Coronary artery (tissue), 2 donors: ENCODE measurements at regions not wholly inside any gene's neighbourhood (a gene's known extent, or its start where the extent isn't known, plus 50 kb on each side); places are given as distances from the start of the nearest gene placed in this dataset.

Experiments used
- DNase-seq: peaks from one replicate; pipeline ENCODE4 v3.0.0-alpha.2; 2017; ENCODE audit warnings: low spot score
- H3K27ac ChIP-seq, 2 donors: fragments of 200-600 bp; sonication (generic); one replicate each; pipeline ENCODE4 v1.5.1; 2016 to 2019
- H3K4me3 ChIP-seq: fragments of 200-600 bp; sonication (generic); 2 replicates; pipeline ENCODE4 v1.5.1; 2016; ENCODE audit warnings: mild to moderate bottlenecking, moderate library complexity
- CTCF ChIP-seq: fragments of 200-600 bp; sonication (generic); IDR thresholded peaks from one replicate; pipeline ENCODE4 v1.5.1; 2019; ENCODE audit warnings: antibody characterized with exemption

DNA sequence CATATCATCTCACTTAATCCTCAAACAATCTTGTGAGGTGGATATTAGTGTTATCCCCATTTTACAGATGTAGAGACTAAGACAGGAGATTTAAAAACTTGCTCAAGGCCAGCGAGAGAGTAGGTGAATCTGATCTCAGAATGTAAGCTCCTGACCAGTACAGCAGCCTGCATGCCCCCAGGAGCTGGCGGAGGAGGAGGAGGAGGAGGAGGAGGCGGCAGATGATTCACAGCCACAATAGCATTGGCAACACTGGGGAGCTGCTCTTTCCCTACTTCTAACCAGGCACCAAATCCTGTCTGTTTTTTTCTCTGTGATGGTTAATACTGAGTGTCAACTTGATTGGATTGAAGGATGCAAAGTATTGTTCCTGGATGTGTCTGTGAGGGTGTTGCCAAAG lies 243.2 kb downstream of the ATG4C start:
- Histone ChIP-seq H3K27ac (no peak overlapping the region), H3K4me3 (no peak overlapping the region)
- no peak for TF ChIP-seq CTCF
- no peak for DNase-seq

- no peak for DNase-seq
- no peak overlapping the region for H3K27ac ChIP-seq
- TF ChIP-seq CTCF, result no peak
- no peak overlapping the region for H3K4me3 ChIP-seq
Measured at GRCh38 chr1:63032171-63032570, 248.2 kb downstream of the ATG4C start.

DNA sequence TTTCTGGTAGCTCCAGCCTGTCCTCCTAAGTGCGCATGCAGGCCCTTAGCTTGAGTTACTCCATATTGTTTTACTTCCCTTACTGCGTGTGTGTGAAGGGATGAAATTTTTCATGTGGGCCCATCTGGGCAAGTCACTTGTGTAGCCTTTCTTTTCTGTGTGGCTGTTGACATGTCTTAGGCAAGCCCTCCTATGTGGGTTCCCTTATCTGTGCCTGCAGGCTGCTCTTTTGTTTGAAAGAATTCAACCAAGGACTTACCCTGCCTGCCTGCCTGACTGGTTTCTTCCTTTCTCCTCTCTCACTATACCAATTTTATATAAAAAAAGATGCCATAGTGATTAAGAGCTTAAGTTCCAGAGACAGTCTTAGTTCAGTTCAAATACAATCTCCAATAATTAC lies 249.3 kb downstream of the ATG4C start:
- Histone ChIP-seq H3K27ac (no peak overlapping the region), H3K4me3 (no peak overlapping the region)
- TF ChIP-seq CTCF, result no peak
- DNase-seq, result no peak

- H3K27ac ChIP-seq, result no peak overlapping the region
- no peak for DNase-seq
- TF ChIP-seq CTCF, result no peak
- H3K4me3 ChIP-seq, result no peak overlapping the region
Measured at GRCh38 chr1:63034256-63034655, 250.3 kb downstream of the ATG4C start.

GRCh38 chr1:63038586-63038985 lies 254.7 kb downstream of the ATG4C start:
- Histone ChIP-seq H3K27ac (no peak overlapping the region), H3K4me3 (no peak overlapping the region)
- DNase-seq, result no peak
- no peak for TF ChIP-seq CTCF

GRCh38 chr1:63041660-63042059 lies 257.7 kb downstream of the ATG4C start:
- H3K4me3 ChIP-seq, result no peak overlapping the region
- H3K27ac ChIP-seq, result no peak overlapping the region
- DNase-seq, result no peak
- TF ChIP-seq CTCF, result no peak

- Histone ChIP-seq H3K4me3 (no peak overlapping the region), H3K27ac (no peak overlapping the region)
- no peak for DNase-seq
- TF ChIP-seq CTCF, result no peak
Measured at GRCh38 chr1:63042278-63042677, 258.3 kb downstream of the ATG4C start.
